Transverse colon (tissue), 3 donors: ENCODE measurements at regions not wholly inside any gene's neighbourhood (a gene's known extent, or its start where the extent isn't known, plus 50 kb on each side); places are given as distances from the start of the nearest gene placed in this dataset.

ENCODE experiments used
- CTCF ChIP-seq, 5 experiments: fragments of 200-600 bp in 3 of 5; fragments of 450-650 bp in 2 of 5; sonication (generic) in 3 of 5; IDR thresholded peaks; 1 replicate in 2 of 5; 2 replicates in 3 of 5; pipeline ENCODE4 v1.5.1; 2016 to 2017; ENCODE audit warnings: antibody characterized with exemption in 5 of 5, inconsistent platforms in 3 of 5, mild to moderate bottlenecking in 2 of 5, moderate library complexity in 1 of 5
- EP300 ChIP-seq: sonication (generic); formaldehyde crosslinking; IDR thresholded peaks from one replicate; pipeline ENCODE4 v1.6.1; 2017; ENCODE audit warnings: antibody characterized with exemption, low read depth
- POLR2A ChIP-seq: fragments of 450-650 bp; IDR thresholded peaks from one replicate; pipeline ENCODE4 v1.6.1; 2016; ENCODE audit warnings: antibody characterized with exemption, mild to moderate bottlenecking, moderate library complexity

GRCh38 chr5:119828541-119828940, 199.2 kb downstream of the FAM170A start:
- no peak for TF ChIP-seq CTCF (IDR thresholded peaks at IDR 0.05)
- TF ChIP-seq EP300, result no peak
- TF ChIP-seq POLR2A, result no peak
